ENCODE measurements at regions not wholly inside any gene's neighbourhood (a gene's known extent, or its start where the extent isn't known, plus 50 kb on each side); places are given as distances from the start of the nearest gene placed in this dataset.
"Not testable (repeated sequence)": the region's sequence is repeated elsewhere in the genome, so short reads cannot be mapped to it uniquely, and the experiment has no call there.

- Mint-ChIP-seq H3K9me3 (no peaks in the 10 kb centered on the region), H3K27me3 (no peaks in the 10 kb centered on the region), H3K4me3 (no peak overlapping the region), H3K27ac (no peak overlapping the region), H3K36me3 (no peaks in the 10 kb centered on the region), H3K4me1 (peaks cover 4 to 11% (median 8%) of the 10 kb centered on the region in 4 donors)
- no peak for DNase-seq
- CTCF ChIA-PET (ENCODE audit: partially characterized antibody), result no interaction called here
- Histone ChIP-seq H3K36me3 (ENCODE audit: insufficient read depth, low read length) (no peaks in the 10 kb centered on the region), H3K9me3 (ENCODE audit: control insufficient read depth in 1 of 2, low read length in 2 of 2) (no peaks in the 10 kb centered on the region), H3K4me3 (ENCODE audit: low read length in 2 of 2) (no peak overlapping the region), H3K27ac (ENCODE audit: low read depth, low read length) (no peak overlapping the region), H3K4me1 (ENCODE audit: insufficient read depth, low read length) (no peaks in the 10 kb centered on the region), H3K27me3 (ENCODE audit: insufficient read depth, low read length) (no peaks in the 10 kb centered on the region)
- intact Hi-C loops (cut with micrococcal nuclease), result no loop called here
- POLR2A ChIA-PET (ENCODE audit: partially characterized antibody), result no interaction called here
Measured at GRCh38 chrX:39421006-39421405, 619.7 kb downstream of the MID1IP1 start.

GRCh38 chrX:39425124-39425806 is 624.0 kb downstream of the MID1IP1 start:
- H3K9me3 ChIP-seq (ENCODE audit: control insufficient read depth in 1 of 2, low read length in 2 of 2), result no peaks in the 10 kb centered on the region
- H3K4me1 Mint-ChIP-seq, result peaks cover 0 to 6% (median 2%) of the 10 kb centered on the region in 4 donors
- DNase-seq, result no peak
- H3K4me3 Mint-ChIP-seq, result no peak overlapping the region
- H3K4me1 ChIP-seq (ENCODE audit: insufficient read depth, low read length), result no peaks in the 10 kb centered on the region
- intact Hi-C loops (cut with micrococcal nuclease), result no loop called here
- no peak overlapping the region for H3K4me3 ChIP-seq (ENCODE audit: low read length in 2 of 2)
- no peaks in the 10 kb centered on the region for H3K27me3 Mint-ChIP-seq
- H3K27me3 ChIP-seq (ENCODE audit: insufficient read depth, low read length), result no peaks in the 10 kb centered on the region
- ChIA-PET POLR2A (ENCODE audit: partially characterized antibody) (no interaction called here), CTCF (ENCODE audit: partially characterized antibody) (no interaction called here)
- H3K9me3 Mint-ChIP-seq, result no peaks in the 10 kb centered on the region
- H3K27ac ChIP-seq (ENCODE audit: low read depth, low read length), result no peak overlapping the region
- H3K27ac Mint-ChIP-seq, result peak overlapping the region in 1 of 7 donors; percentile 9
- H3K36me3 Mint-ChIP-seq, result no peaks in the 10 kb centered on the region
- no peaks in the 10 kb centered on the region for H3K36me3 ChIP-seq (ENCODE audit: insufficient read depth, low read length)

- H3K36me3 Mint-ChIP-seq, result no peaks in the 10 kb centered on the region
- Histone ChIP-seq H3K4me3 (ENCODE audit: low read length in 2 of 2) (no peak overlapping the region), H3K9me3 (ENCODE audit: control insufficient read depth in 1 of 2, low read length in 2 of 2) (no peaks in the 10 kb centered on the region), H3K27me3 (ENCODE audit: insufficient read depth, low read length) (no peaks in the 10 kb centered on the region), H3K4me1 (ENCODE audit: insufficient read depth, low read length) (no peaks in the 10 kb centered on the region), H3K27ac (ENCODE audit: low read depth, low read length) (no peak overlapping the region), H3K36me3 (ENCODE audit: insufficient read depth, low read length) (no peaks in the 10 kb centered on the region)
- DNase-seq, result no peak
- H3K4me3 Mint-ChIP-seq, result no peak overlapping the region
- peaks cover 0 to 6% (median 2%) of the 10 kb centered on the region in 4 donors for H3K4me1 Mint-ChIP-seq
- no peaks in the 10 kb centered on the region for H3K27me3 Mint-ChIP-seq
- H3K9me3 Mint-ChIP-seq, result no peaks in the 10 kb centered on the region
- ChIA-PET CTCF (ENCODE audit: partially characterized antibody) (no interaction called here), POLR2A (ENCODE audit: partially characterized antibody) (no interaction called here)
- no peak overlapping the region for H3K27ac Mint-ChIP-seq
- intact Hi-C loops (cut with micrococcal nuclease), result no loop called here
Measured at GRCh38 chrX:39426101-39426500, 624.8 kb downstream of the MID1IP1 start.

GRCh38 chrX:39427492-39427891 is 626.2 kb downstream of the MID1IP1 start:
- H3K4me3 ChIP-seq (ENCODE audit: low read length in 2 of 2), result no peak overlapping the region
- ChIA-PET POLR2A (ENCODE audit: partially characterized antibody) (no interaction called here), CTCF (ENCODE audit: partially characterized antibody) (no interaction called here)
- intact Hi-C loops (cut with micrococcal nuclease), result no loop called here
- Mint-ChIP-seq H3K27me3 (no peaks in the 10 kb centered on the region), H3K4me3 (no peak overlapping the region), H3K9me3 (no peaks in the 10 kb centered on the region), H3K27ac (no peak overlapping the region), H3K36me3 (no peaks in the 10 kb centered on the region), H3K4me1 (peaks cover 1 to 6% (median 5%) of the 10 kb centered on the region in 4 donors)
- H3K27me3 ChIP-seq (ENCODE audit: insufficient read depth, low read length), result no peaks in the 10 kb centered on the region
- H3K4me1 ChIP-seq (ENCODE audit: insufficient read depth, low read length), result no peaks in the 10 kb centered on the region
- no peaks in the 10 kb centered on the region for H3K36me3 ChIP-seq (ENCODE audit: insufficient read depth, low read length)
- no peaks in the 10 kb centered on the region for H3K9me3 ChIP-seq (ENCODE audit: control insufficient read depth in 1 of 2, low read length in 2 of 2)
- H3K27ac ChIP-seq (ENCODE audit: low read depth, low read length), result no peak overlapping the region
- no peak for DNase-seq

GRCh38 chrX:39427906-39428305 is 626.6 kb downstream of the MID1IP1 start:
- Mint-ChIP-seq H3K4me3 (no peak overlapping the region), H3K9me3 (no peaks in the 10 kb centered on the region), H3K27me3 (no peaks in the 10 kb centered on the region), H3K36me3 (no peaks in the 10 kb centered on the region), H3K27ac (peak overlapping the region in 1 of 7 donors; percentile 50), H3K4me1 (peaks cover 1 to 6% (median 5%) of the 10 kb centered on the region in 4 donors)
- intact Hi-C loops (cut with micrococcal nuclease), result no loop called here
- H3K4me3 ChIP-seq (ENCODE audit: low read length in 2 of 2), result no peak overlapping the region
- H3K4me1 ChIP-seq (ENCODE audit: insufficient read depth, low read length), result no peaks in the 10 kb centered on the region
- H3K27me3 ChIP-seq (ENCODE audit: insufficient read depth, low read length), result no peaks in the 10 kb centered on the region
- no peak for DNase-seq
- ChIA-PET POLR2A (ENCODE audit: partially characterized antibody) (no interaction called here), CTCF (ENCODE audit: partially characterized antibody) (no interaction called here)
- no peaks in the 10 kb centered on the region for H3K9me3 ChIP-seq (ENCODE audit: control insufficient read depth in 1 of 2, low read length in 2 of 2)
- no peak overlapping the region for H3K27ac ChIP-seq (ENCODE audit: low read depth, low read length)
- no peaks in the 10 kb centered on the region for H3K36me3 ChIP-seq (ENCODE audit: insufficient read depth, low read length)

- Histone ChIP-seq H3K27ac (ENCODE audit: low read depth, low read length) (no peak overlapping the region), H3K4me1 (ENCODE audit: insufficient read depth, low read length) (no peaks in the 10 kb centered on the region), H3K27me3 (ENCODE audit: insufficient read depth, low read length) (no peaks in the 10 kb centered on the region), H3K4me3 (ENCODE audit: low read length in 2 of 2) (no peak overlapping the region), H3K36me3 (ENCODE audit: insufficient read depth, low read length) (no peaks in the 10 kb centered on the region), H3K9me3 (ENCODE audit: control insufficient read depth in 1 of 2, low read length in 2 of 2) (no peaks in the 10 kb centered on the region)
- no peak overlapping the region for H3K27ac Mint-ChIP-seq
- ChIA-PET CTCF (ENCODE audit: partially characterized antibody) (no interaction called here), POLR2A (ENCODE audit: partially characterized antibody) (no interaction called here)
- peaks cover 1 to 6% (median 5%) of the 10 kb centered on the region in 4 donors for H3K4me1 Mint-ChIP-seq
- no peak for DNase-seq
- H3K9me3 Mint-ChIP-seq, result no peaks in the 10 kb centered on the region
- intact Hi-C loops (cut with micrococcal nuclease), result no loop called here
- H3K4me3 Mint-ChIP-seq, result no peak overlapping the region
- no peaks in the 10 kb centered on the region for H3K36me3 Mint-ChIP-seq
- no peaks in the 10 kb centered on the region for H3K27me3 Mint-ChIP-seq
Measured at GRCh38 chrX:39430551-39430950, 629.3 kb downstream of the MID1IP1 start.

GRCh38 chrX:39431893-39432292 is 630.6 kb downstream of the MID1IP1 start:
- Histone ChIP-seq H3K36me3 (ENCODE audit: insufficient read depth, low read length) (no peaks in the 10 kb centered on the region), H3K9me3 (ENCODE audit: control insufficient read depth in 1 of 2, low read length in 2 of 2) (no peaks in the 10 kb centered on the region), H3K27me3 (ENCODE audit: insufficient read depth, low read length) (no peaks in the 10 kb centered on the region), H3K27ac (ENCODE audit: low read depth, low read length) (no peak overlapping the region), H3K4me1 (ENCODE audit: insufficient read depth, low read length) (no peaks in the 10 kb centered on the region), H3K4me3 (ENCODE audit: low read length in 2 of 2) (no peak overlapping the region)
- H3K9me3 Mint-ChIP-seq, result no peaks in the 10 kb centered on the region
- intact Hi-C loops (cut with micrococcal nuclease), result no loop called here
- H3K4me3 Mint-ChIP-seq, result no peak overlapping the region
- H3K36me3 Mint-ChIP-seq, result no peaks in the 10 kb centered on the region
- CTCF ChIA-PET (ENCODE audit: partially characterized antibody), result no interaction called here
- H3K27me3 Mint-ChIP-seq, result no peaks in the 10 kb centered on the region
- no peak for DNase-seq
- POLR2A ChIA-PET (ENCODE audit: partially characterized antibody), result no interaction called here
- peaks cover 1 to 6% (median 4%) of the 10 kb centered on the region in 4 donors for H3K4me1 Mint-ChIP-seq
- H3K27ac Mint-ChIP-seq, result no peak overlapping the region

GRCh38 chrX:39434671-39435070 is 633.4 kb downstream of the MID1IP1 start:
- H3K4me3 Mint-ChIP-seq; H3K9me3 Mint-ChIP-seq; H3K27me3 ChIP-seq (ENCODE audit: insufficient read depth, low read length); H3K9me3 ChIP-seq (ENCODE audit: control insufficient read depth in 1 of 2, low read length in 2 of 2); H3K36me3 Mint-ChIP-seq; H3K27me3 Mint-ChIP-seq; intact Hi-C loops (cut with micrococcal nuclease); DNase-seq; H3K27ac ChIP-seq (ENCODE audit: low read depth, low read length); H3K36me3 ChIP-seq (ENCODE audit: insufficient read depth, low read length); H3K4me3 ChIP-seq (ENCODE audit: low read length in 2 of 2); CTCF ChIA-PET (ENCODE audit: partially characterized antibody); H3K4me1 ChIP-seq (ENCODE audit: insufficient read depth, low read length); H3K4me1 Mint-ChIP-seq; H3K27ac Mint-ChIP-seq; POLR2A ChIA-PET (ENCODE audit: partially characterized antibody): not testable (repeated sequence)

All from CD4-positive, alpha-beta memory T cell (primary cell).